HG02588 (cell line): ENCODE measurements at regions not wholly inside any gene's neighbourhood (a gene's known extent, or its start where the extent isn't known, plus 50 kb on each side); places are given as distances from the start of the nearest gene placed in this dataset.

Source experiments
- ATAC-seq: cut with Tn5 transposase; IDR thresholded peaks from one replicate; pipeline ENCODE4 v1.9.1; 2021; ENCODE audit warnings: mild to moderate bottlenecking, moderate library complexity; ENCODE audit not compliant: unreplicated experiment

DNA sequence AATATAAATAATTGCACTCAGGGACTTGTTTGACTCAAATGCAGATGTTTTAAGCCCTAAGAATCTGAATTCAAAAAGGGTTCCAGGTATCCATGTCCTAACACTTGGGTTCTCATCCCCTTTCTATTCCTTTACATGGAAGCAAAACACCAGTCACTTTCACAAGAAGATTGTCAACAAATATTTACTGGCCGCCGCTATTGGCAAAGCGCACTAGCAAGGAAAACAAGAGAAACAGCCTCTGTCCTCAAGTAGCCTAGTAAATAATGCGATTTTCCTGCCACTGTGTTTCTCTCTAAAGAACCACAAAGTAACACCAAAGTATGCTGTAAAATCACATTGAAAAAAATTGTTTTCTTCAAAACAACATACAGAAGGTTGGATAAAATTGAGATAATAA is 66.7 kb upstream of the EZH2 start:
- ATAC-seq: no peak

GRCh38 chr7:148944935-148945934 is 61.1 kb upstream of the EZH2 start:
- no peak for ATAC-seq

- peak; percentile 40 for ATAC-seq
These were observed 57.6 kb upstream of the EZH2 start for GRCh38 chr7:148941598-148942275.

GRCh38 chr7:148940702-148941597 is 56.9 kb upstream of the EZH2 start:
- ATAC-seq: peak; percentile 69

DNA sequence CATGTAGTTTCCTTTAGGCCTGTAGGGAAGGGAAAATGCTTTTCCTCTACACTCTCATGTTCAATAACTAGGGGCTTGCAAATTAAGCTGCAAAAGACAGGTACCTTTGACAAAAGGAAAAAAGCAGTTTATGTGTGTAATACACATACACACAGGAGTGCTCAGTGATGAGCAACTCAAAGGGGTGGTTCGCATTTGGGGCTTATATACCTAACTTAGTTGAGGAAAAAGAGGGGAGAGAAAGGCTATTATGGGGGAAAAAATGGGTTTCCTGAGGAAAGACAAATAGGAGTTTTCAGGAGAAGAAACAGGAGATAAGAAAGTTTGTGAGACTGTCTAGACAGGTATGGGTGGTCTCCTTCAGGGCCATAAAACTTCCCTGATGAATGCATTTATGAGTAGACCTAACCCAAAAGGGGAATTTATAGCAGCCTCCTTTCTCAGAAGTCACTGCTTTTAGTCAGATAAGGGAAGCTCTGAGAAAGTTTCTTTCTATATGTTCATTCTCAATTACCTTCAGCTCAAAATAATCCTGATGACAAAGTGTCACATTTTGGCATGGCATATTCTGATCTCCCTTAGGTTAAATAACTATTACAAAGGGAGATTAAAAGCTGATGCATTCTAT is 55.2 kb upstream of the EZH2 start:
- ATAC-seq: no peak

DNA sequence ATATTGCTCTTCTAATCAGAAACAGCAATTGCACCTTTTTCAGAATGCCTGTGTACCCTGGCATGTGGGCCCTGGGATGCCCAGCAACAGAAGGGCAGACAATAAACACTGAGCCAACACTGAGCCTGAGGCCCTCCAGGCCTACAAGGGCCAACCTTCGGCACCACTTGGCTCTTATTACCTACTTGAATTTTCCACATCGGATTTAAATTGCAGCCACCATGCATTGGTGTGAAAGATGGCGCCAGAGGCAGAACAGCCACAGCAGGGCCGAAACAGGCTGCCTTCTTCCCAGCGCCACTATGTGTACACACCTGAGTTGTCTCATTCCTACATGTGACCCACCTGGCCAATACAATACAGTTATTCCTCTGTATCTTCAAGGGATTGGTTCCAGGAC is 51.4 kb upstream of the EZH2 start:
- no peak for ATAC-seq
